ENCODE measurements at regions not wholly inside any gene's neighbourhood (a gene's known extent, or its start where the extent isn't known, plus 50 kb on each side); places are given as distances from the start of the nearest gene placed in this dataset.

DNA sequence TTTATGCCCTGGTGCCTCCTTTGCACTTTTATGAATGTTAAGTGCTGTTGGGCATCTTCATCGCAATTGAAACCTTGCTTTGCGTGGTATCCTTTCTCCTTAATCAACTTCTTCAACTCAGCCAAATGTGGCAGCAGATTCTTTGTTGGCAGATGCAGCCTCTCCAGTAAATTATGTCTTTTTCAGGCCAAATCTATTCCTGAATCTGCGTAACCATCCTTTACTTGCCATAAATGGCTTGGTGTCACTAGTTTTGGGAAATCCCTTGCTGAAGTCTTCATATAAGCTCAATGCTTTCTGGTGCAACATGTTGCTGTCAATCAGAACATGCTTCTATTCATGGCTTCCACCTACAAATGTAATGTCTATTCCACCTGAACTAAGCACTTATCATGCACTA, 457.5 kb downstream of the FGF13 start:
- TF ChIP-seq SMARCA4 (IDR thresholded peaks at IDR 0.05) = no peak
- TF ChIP-seq RNF2 (IDR thresholded peaks at IDR 0.05) = no peak
- TF ChIP-seq, protein P1, sequence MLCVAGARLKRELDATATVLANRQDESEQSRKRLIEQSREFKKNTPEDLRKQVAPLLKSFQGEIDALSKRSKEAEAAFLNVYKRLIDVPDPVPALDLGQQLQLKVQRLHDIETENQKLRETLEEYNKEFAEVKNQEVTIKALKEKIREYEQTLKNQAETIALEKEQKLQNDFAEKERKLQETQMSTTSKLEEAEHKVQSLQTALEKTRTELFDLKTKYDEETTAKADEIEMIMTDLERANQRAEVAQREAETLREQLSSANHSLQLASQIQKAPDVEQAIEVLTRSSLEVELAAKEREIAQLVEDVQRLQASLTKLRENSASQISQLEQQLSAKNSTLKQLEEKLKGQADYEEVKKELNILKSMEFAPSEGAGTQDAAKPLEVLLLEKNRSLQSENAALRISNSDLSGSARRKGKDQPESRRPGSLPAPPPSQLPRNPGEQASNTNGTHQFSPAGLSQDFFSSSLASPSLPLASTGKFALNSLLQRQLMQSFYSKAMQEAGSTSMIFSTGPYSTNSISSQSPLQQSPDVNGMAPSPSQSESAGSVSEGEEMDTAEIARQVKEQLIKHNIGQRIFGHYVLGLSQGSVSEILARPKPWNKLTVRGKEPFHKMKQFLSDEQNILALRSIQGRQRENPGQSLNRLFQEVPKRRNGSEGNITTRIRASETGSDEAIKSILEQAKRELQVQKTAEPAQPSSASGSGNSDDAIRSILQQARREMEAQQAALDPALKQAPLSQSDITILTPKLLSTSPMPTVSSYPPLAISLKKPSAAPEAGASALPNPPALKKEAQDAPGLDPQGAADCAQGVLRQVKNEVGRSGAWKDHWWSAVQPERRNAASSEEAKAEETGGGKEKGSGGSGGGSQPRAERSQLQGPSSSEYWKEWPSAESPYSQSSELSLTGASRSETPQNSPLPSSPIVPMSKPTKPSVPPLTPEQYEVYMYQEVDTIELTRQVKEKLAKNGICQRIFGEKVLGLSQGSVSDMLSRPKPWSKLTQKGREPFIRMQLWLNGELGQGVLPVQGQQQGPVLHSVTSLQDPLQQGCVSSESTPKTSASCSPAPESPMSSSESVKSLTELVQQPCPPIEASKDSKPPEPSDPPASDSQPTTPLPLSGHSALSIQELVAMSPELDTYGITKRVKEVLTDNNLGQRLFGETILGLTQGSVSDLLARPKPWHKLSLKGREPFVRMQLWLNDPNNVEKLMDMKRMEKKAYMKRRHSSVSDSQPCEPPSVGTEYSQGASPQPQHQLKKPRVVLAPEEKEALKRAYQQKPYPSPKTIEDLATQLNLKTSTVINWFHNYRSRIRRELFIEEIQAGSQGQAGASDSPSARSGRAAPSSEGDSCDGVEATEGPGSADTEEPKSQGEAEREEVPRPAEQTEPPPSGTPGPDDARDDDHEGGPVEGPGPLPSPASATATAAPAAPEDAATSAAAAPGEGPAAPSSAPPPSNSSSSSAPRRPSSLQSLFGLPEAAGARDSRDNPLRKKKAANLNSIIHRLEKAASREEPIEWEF (CRISPR knock-in tag; IDR thresholded peaks at IDR 0.05) = no peak
- TF ChIP-seq, protein P2, sequence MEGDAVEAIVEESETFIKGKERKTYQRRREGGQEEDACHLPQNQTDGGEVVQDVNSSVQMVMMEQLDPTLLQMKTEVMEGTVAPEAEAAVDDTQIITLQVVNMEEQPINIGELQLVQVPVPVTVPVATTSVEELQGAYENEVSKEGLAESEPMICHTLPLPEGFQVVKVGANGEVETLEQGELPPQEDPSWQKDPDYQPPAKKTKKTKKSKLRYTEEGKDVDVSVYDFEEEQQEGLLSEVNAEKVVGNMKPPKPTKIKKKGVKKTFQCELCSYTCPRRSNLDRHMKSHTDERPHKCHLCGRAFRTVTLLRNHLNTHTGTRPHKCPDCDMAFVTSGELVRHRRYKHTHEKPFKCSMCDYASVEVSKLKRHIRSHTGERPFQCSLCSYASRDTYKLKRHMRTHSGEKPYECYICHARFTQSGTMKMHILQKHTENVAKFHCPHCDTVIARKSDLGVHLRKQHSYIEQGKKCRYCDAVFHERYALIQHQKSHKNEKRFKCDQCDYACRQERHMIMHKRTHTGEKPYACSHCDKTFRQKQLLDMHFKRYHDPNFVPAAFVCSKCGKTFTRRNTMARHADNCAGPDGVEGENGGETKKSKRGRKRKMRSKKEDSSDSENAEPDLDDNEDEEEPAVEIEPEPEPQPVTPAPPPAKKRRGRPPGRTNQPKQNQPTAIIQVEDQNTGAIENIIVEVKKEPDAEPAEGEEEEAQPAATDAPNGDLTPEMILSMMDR (IDR thresholded peaks at IDR 0.05 in 2 of 3, conservative IDR thresholded peaks at IDR 0.05 in 1 of 3; ENCODE audit: insufficient read depth in 2 of 3, low read depth in 1 of 3, low read length in 3 of 3) = no peak
- TF ChIP-seq HDAC2 (IDR thresholded peaks at IDR 0.05) = no peak
- TF ChIP-seq SMARCC2 (IDR thresholded peaks at IDR 0.05; ENCODE audit: low read depth) = no peak
- TF ChIP-seq ZBTB7A (IDR thresholded peaks at IDR 0.05; ENCODE audit: borderline replicate concordance, control insufficient read depth, low read depth, low read length) = no peak
- TF ChIP-seq CEBPB (tag; IDR thresholded peaks at IDR 0.05) = no peak
- TF ChIP-seq PML (IDR thresholded peaks at IDR 0.05; ENCODE audit: low read length) = no peak

Measured in K562 (cell line).